Stimulated activated CD8-positive, alpha-beta memory T cell treated with anti-CD3 and anti-CD28 coated beads, Interleukin-12 subunit alpha, Interleukin-12 subunit beta, amount 100 ng/mL, for 24 hours (primary cell): ENCODE measurements at regions not wholly inside any gene's neighbourhood (a gene's known extent, or its start where the extent isn't known, plus 50 kb on each side); places are given as distances from the start of the nearest gene placed in this dataset.

ENCODE experiments used
- DNase-seq: peaks from one replicate; pipeline ENCODE4 v3.0.0-alpha.2; 2020; ENCODE audit errors: extremely low read depth

- DNase-seq, result no peak
Measured at GRCh38 chr7:142365410-142365842, 107.6 kb upstream of the PRSS58 start.

GRCh38 chr7:142364551-142364950, 106.7 kb upstream of the PRSS58 start:
- no peak for DNase-seq

DNA sequence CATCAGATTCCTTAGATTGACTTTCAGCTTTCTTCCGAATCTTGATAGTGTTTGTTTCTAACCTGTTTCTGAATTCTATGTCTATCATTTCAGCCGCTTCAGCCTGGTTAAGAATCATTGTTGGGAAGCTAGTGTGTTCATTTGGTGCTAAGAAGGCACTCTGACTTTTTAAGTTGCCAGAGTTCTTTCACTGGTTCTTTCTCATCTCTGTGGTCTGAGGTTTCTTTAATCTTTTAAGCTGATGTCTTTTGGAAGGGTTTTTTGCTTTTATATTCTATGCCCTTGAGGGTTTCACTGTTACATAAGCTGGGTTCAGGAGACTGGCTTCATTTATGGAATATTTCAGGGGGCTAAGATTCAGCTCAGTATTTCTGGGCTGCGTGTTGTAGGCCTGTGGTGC, 104.5 kb upstream of the PRSS58 start:
- no peak for DNase-seq

DNA sequence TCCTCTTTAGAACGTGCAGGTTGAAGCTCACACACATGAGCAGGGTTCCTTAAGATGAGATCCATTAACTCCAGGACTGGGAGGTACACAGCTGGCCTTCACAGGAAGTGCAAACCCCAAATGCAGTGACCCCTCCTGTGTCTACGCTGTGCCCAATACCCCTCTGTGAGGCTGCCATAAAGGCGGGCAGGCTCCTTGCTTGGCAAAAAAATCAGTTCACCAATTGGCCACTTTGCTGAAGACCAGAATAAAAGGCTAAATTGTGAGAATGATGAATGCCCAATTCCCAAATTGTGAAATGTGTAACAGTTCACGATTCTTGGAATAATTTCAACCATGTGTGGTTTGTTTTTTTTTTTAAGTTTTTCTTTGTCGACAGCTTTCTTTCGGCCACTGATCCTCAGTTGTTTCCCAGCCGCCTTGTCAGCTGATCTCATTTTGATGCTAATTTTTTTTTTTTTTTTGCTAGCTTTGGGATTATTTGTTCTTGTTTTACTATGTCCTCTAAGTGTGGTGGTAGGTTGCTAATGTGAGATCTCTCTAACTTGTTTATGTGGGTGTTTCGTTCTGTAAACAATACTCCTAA, 101.9 kb upstream of the PRSS58 start:
- DNase-seq, result no peak

DNA sequence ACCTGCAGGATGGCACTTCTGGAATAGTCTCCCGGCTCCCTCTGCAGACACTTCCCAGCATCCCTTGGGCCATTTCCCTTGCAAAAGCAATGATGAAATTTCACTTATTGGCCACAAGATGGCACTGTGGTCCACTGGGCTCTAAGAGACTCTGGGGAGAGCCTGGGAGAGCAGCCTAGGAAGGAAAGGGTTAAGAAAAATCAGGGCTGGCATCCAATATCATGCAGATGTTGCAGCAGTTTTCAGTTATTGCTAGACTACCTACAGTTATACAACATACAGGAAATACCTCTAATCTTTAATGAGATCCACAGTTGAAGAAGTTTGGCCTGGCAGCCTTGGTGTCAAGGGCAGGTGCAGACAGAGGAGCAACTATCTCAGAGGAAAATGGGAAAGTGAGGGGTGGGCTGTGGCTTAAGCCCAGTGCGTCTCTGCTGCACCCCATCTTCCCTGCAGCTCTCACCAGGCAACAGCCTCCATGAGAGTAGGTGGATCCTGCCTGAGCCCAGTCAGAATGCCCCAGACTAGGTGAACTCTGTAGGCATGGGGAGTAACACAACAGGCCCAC, 100.2 kb upstream of the PRSS58 start:
- DNase-seq, result no peak

DNA sequence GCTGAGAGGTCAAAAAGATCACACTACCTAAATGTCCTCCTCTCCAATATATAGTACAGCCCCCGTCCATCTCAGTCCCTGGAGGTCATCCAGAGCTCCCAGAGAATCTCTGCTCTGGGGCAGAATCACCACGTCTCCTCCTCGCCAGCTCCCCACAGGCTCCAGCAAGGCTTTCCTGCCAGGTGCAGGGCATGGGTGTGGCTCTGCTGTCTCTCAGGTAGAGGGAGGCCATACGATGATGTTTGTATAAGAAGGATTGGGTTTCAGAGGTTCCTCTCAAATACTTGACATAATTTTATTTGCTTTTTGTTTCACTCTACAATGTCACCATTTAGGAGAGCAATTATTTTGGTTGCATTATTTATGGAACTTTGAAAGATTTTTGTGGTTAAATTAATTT, 98.3 kb upstream of the PRSS58 start:
- no peak for DNase-seq

DNA sequence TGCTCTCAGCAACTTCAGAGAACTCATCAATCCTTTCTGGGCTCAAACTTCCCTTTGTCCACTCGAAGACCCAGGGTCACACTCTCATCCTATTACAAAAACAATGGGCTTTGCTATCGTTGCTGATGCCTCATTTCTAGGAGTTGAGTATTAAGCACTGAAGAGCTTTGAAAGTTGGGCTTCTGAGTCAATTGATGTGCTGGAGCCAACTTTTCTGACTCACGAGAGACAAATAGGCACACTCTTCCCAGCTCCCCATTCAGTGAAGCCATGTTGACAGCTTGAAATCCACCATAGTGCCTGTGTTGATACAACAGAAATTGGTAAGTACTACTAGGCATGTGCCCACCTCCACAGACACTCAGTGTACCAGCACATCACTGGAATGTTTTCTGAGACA, 97.5 kb upstream of the PRSS58 start:
- no peak for DNase-seq

DNA sequence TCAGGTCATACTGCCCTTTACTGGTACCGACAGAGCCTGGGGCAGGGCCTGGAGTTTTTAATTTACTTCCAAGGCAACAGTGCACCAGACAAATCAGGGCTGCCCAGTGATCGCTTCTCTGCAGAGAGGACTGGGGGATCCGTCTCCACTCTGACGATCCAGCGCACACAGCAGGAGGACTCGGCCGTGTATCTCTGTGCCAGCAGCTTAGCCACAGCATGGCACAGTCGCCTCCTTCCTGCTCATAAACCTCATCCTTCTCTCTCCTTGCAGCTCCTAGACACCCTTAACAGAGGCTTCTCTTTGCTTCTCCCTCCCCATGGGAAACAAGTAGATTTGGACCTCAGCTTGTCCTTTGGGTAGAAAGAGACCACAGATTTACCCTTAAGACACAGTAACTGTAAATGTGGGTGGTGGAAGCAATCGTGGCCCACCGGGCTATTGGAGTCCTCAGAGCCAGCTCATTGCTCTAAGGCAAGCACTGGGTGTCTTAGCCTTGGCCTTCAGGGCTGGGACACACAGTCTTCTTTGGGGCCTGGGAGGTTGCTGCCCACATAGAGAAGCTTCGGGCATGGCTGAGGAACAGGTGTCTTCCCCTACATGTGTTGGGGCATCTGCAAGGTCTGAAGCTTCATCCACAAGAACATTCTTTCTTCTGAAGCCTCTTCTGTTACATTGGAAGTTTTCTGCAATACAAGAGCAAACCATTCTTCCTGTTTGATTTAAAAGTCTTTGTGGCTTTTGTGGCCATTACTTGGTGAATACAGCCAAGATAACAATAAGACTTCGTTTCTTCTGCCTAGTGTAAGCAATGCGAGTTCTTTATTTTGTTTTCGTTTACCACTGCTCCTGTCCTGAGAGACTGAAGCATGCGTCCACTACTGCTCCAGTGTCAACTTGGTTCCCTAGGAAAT, 95.5 kb upstream of the PRSS58 start:
- DNase-seq, result no peak

DNA sequence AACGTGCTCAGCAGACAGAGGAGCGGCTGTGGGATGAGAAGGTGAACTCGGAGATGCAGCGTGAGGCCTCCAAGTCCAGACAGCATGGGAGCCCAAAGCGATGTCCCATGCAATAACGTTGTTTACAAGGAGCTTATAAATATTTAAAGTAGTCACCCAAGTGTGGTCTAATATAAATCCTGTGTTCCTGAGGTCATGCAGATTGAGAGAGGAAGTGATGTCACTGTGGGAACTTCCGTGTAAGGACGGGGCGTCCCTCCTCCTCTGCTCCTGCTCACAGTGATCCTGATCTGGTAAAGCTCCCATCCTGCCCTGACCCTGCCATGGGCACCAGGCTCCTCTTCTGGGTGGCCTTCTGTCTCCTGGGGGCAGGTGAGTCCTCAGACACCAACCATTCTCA, 94.7 kb upstream of the PRSS58 start:
- DNase-seq, result no peak

- no peak for DNase-seq
Measured at GRCh38 chr7:142351145-142351544, 93.3 kb upstream of the PRSS58 start.

- DNase-seq, result no peak
Measured at GRCh38 chr7:142349670-142350405, 92.0 kb upstream of the PRSS58 start.

DNA sequence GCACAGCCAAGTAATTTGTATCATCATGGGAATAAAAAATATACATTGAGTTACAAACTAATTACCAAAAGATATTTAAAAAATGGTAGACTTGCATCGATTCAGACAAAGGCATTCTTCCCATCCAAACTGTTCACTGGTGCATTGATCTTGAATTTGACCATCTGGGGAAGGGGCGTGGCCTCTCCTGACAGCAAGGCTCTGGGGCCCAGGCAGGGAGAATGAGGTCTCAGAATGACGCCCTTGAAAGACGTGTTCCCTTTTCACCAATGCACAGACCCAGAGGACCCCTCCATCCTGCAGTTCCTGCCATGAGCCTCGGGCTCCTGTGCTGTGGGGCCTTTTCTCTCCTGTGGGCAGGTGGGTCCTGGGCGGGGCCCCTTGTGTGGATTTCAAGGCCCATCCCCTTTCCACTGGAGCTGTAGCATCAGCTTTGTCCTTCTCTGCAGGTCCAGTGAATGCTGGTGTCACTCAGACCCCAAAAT, 91.1 kb upstream of the PRSS58 start:
- DNase-seq, result no peak

- DNase-seq, result no peak
Measured at GRCh38 chr7:142348100-142348499, 90.2 kb upstream of the PRSS58 start.

- DNase-seq, result no peak
Measured at GRCh38 chr7:142347091-142347490, 89.2 kb upstream of the PRSS58 start.

DNA sequence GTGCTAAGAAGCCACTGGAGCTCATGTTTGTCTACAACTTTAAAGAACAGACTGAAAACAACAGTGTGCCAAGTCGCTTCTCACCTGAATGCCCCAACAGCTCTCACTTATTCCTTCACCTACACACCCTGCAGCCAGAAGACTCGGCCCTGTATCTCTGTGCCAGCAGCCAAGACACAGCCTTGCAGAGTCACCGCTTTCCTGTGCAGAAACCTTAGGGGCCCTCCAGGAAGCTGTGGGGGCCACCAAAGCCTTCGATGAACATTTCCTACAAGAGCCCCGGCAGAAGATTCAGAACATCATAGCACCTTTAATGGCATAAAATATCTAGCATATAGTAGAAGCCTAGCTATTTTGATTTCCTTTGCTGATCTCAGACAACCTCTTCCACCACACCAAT, 88.0 kb upstream of the PRSS58 start:
- DNase-seq, result no peak

DNA sequence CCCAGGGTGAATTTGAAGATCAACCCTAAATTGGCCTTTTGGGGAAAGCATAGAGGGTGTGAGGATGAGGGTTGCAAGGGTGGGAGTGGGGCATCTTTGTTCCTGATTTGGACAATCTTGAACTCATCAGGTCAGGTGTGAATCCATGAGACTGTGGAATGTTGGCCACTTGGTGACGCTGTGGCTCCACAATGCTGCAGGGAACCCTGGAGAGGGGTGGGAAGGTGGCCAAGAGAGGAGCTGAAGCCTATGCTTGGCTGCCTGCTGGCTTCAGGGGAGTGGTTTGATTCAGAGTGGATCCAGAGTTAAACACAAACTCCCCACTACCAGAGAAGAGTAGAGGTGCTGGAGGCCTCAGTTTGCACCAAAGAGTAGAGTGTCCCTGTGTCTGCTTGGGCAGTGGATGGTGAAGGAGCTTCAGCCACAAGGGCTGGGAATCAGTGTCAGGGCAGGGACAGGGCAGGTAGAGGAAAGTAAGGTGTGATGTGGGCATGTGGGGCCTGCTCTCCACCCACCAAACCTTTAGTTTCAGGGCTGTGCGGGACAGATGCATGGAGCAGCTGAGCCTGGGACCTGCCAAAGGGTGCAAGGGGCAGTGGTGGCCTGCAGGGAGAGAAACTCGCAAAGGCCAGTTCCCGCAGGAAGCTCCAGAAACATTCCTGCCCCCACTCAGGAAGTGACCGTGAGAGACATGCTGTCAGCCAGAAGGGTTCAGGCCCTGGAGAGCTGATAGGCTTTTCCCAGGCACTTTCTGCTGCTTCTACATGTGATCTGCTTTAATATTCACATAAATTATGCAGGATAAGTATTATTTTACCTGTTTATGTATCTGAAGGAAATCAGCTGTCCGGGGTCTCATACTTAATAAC, 81.0 kb upstream of the PRSS58 start:
- no peak for DNase-seq

GRCh38 chr7:142337054-142338001, 79.5 kb upstream of the PRSS58 start:
- DNase-seq, result no peak

DNA sequence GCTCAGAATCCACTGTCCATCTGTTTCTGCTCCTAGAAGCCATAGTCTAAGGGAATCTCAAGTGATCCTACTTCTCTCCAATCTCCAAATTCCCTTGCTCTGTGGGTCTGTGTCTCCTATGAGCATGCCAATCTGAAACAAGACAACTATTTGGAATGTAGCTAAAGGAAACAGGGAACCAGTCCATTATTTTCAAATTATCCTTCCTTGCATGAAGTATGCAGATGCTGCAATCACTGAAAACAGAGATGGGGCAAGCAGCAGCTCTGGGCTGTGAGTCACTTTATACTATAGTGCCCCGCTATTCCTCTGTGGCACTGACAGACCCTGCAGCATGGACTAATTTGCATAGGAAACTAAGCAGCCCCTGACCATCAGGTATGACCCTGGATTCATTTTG, 76.9 kb upstream of the PRSS58 start:
- DNase-seq, result no peak

DNA sequence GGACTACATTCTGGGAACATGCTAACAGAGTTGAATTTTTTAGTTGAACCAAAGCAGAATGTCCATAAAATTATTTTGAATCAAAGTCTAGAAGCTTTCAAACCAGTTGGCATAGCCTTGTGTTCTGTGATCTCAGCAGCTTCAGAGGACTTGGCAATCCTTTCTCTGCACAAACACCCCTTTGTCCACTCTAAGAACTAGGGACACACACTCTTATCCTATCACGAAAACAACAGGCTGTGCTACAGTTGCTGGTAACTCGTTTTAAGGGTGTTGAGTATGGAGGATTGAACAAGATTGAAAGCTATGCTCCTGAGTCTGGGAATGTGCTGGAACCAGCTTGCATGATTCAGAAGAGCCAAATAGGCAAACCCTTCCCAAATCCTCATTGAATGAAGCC, 76.4 kb upstream of the PRSS58 start:
- DNase-seq, result no peak

- DNase-seq, result no peak
Measured at GRCh38 chr7:142332421-142332820, 74.6 kb upstream of the PRSS58 start.
